ENCODE measurements at regions not wholly inside any gene's neighbourhood (a gene's known extent, or its start where the extent isn't known, plus 50 kb on each side); places are given as distances from the start of the nearest gene placed in this dataset.

DNA sequence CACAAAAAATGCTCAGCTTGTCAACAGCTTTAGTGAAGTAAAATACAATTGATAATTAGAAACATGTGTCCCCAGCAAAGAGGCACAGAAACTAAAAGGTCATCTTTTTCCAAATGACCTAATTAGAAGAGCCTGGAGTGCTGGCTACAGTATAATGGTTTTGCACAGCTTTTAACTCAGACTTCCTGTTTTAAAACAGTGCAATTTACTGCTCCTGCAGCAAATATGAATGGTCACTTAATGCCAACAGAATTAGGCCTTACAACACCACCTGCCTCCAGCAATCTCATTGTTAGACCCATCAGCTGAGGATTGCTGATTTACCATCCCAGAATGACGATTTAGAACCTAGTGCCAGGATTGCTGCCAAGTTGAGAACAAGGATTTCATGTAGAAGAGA is 239.3 kb downstream of the CETN3 start (continued):
- TF ChIP-seq SIN3A (conservative IDR thresholded peaks at IDR 0.05 in 1 of 2, IDR thresholded peaks at IDR 0.05 in 1 of 2; ENCODE audit: low read depth in 1 of 2, low read length in 2 of 2) (no peak), BRCA1 (IDR thresholded peaks at IDR 0.05; ENCODE audit: low read depth, low read length) (no peak)
- TF ChIP-seq, protein P1, sequence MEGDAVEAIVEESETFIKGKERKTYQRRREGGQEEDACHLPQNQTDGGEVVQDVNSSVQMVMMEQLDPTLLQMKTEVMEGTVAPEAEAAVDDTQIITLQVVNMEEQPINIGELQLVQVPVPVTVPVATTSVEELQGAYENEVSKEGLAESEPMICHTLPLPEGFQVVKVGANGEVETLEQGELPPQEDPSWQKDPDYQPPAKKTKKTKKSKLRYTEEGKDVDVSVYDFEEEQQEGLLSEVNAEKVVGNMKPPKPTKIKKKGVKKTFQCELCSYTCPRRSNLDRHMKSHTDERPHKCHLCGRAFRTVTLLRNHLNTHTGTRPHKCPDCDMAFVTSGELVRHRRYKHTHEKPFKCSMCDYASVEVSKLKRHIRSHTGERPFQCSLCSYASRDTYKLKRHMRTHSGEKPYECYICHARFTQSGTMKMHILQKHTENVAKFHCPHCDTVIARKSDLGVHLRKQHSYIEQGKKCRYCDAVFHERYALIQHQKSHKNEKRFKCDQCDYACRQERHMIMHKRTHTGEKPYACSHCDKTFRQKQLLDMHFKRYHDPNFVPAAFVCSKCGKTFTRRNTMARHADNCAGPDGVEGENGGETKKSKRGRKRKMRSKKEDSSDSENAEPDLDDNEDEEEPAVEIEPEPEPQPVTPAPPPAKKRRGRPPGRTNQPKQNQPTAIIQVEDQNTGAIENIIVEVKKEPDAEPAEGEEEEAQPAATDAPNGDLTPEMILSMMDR (IDR thresholded peaks at IDR 0.05; ENCODE audit: control extremely low read depth in 1 of 3, insufficient read depth in 1 of 3, low read depth in 1 of 3, low read length in 3 of 3), result no peak
